ENCODE measurements at regions not wholly inside any gene's neighbourhood (a gene's known extent, or its start where the extent isn't known, plus 50 kb on each side); places are given as distances from the start of the nearest gene placed in this dataset.

DNA sequence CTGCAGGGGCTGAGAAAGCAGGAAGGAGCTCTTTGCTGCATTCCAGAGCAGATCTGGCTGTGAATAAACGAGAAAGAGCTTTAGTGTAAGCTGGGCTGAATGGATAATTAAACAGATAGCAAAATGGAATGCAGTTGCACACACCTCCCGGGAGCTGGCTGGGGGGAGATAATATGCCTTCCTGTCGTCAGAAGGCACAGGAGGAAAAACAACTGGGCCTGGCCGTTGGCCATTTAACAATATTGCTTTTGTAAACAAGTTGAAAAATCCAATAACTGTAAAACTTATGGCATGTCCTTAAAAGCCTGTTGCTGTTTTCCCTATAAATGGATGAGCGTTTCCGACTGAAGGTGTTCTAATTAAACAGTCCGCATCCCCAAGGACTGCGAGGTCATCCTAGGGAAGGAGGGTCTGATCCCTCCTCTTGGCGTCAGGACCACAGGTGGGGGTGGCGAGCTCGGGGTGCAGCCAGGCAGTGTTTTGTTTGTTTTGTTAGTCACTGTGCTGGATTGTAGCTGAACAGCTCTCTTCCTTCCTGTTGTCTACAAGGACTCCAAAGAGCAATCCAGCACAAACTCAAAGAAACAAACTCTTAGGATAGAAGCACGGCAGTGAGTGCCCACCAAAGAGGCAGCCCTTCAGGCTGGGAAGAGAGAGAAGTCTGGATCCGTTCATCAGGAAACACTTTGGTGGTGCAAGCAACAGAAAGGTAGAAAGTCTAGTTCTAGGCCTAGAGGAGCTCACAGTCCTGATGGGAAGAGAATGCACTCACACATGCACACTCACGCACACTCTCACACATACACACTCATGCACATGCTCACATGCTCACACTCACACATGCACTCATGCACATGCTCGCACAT, 133.4 kb upstream of the SMAD3 start:
- no peak for DNase-seq (ENCODE audit: low read depth)

DNA sequence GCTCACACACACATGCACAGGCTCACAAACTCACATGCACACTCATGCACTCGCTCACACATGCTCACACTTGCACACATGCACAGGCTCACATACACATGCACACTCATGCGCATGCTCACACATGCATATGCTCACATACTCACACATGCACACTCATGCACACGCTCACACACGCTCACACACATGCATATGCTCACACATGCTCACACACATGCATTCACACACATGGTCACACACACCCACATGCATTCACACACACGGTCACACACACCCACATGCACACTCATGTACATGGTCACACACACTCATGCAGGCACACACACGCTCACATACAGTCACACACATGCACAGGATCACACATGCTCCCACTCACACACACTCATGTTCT, 132.8 kb upstream of the SMAD3 start:
- no peak for DNase-seq (ENCODE audit: low read depth)

DNA sequence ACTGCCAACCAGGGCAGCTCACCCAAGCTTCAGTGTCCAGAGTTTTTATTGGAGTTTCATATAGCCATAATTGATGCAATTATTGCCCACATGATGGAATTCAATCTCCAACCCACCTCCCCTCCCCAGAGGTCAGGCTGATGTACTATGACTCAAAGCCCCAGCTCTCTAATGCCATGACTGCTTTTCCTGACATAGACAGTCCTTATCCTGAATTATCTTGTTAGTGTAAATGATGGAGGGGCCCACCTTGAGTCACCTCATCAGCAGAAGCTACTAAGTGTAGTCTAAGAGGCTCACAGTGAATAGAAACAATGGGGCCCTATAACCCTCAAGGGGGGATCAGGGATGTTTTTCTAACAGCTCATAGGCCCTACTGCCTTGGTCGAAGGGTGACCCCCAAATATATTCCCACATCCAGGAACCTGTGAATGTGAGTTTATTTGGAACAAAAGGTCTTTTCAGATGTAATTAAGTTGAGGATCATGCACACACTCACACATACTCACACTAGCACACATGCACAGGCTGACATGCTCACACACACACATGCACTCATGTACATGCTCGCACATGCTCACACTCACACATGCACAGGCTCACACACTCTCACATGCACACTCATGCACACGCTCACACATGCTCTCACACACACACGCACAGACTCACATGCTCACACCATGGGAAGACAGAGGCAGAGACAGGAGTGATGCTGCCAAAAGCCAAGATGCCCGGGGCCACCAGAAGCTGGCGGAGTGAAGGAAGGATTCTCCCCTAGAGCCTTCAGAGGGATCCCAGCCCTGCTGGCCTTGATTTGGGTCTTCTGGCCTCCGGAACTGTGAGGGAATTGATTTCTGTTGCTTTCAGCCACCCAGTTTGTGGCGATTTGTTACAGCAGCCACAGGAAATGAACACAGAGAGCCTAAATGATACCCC, 131.2 kb upstream of the SMAD3 start:
- no peak for DNase-seq (ENCODE audit: low read depth)

DNA sequence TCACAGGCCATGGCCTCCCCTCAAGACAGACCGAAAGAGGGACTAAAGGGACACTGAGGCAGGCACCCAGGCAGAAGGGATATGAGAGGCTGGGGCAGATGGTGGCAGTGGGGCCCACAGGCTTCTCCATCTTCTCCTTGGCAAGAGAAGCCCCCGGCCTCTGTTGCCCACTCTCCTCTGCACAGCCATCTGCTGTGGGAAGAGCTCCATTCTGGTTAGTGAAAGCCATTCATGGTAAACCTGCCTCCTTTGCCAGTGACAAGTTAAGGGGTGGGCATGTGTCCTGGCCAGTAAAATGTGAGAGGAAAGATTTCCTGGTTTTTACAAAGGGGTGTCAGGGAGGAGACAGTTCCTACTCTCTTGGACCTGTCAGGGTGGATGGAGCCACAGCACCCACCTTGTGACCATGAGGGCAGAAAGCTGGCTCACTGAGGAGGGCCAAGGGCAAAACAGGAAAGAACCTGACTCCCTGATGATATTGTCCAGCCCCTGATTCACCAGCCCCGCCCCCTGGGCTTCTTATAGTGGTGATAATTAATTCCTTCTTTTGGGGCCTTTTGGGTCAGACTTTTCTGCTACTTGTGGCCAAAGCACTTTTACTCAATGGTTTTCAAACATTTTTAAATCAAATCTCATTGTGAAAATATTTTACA, 130.4 kb upstream of the SMAD3 start:
- no peak for DNase-seq (ENCODE audit: low read depth)

DNA sequence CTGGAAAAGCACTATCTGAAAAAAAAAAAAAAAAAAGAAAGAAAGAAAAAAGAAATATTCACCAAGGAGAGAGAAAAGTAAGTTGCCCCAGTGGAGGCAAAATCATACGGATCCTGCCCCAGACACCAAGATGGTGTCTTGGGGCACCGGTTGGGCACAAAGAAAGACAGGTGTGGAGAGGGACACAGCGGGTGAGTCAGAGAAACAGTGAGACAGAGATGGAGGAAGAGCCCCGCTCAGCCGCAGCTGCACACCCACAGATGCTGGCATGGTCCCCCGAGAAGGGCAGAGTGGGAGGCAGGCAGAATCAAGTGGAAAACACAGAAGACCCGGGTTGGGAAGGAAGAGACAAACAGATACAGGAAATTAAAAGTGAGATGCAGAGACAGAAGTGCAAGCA, 129.7 kb upstream of the SMAD3 start:
- no peak for DNase-seq (ENCODE audit: low read depth)

DNA sequence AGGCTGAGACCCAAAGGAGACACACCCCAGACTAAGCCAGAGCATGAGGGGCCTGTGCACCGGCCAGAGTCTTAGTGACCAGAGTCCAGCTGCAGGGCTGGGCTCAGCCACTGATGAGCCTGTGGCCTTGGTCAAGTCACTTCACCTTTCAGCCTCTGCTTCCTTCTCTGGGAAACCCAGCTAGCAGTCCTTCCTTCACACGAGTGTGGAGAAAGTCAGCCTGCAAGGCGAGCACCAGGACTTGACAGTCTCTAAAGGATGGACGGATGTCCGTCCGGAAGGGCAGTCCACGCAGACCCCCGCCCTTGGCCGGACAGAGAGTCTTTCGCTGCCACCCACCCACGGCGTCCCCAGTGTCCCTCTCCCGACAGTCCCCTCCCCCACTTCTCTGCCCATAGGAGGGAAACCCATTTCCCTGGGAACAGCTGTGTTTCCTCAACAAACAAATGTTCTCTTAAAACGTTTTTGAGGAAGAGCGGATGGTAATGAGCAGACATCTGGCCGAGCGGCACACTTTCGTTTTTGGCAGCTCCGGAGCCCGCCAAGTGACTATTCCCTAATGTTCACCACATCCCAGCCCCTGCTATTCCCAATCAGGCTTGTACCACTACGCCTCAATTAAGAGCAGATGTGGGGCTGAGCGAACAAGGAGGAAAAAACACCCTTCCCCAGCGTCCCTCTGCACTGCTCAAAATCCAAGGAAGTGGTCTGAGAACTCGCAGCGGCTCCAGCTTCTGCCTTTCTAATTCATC, 129.1 kb upstream of the SMAD3 start:
- DNase-seq (ENCODE audit: low read depth), result no peak

DNA sequence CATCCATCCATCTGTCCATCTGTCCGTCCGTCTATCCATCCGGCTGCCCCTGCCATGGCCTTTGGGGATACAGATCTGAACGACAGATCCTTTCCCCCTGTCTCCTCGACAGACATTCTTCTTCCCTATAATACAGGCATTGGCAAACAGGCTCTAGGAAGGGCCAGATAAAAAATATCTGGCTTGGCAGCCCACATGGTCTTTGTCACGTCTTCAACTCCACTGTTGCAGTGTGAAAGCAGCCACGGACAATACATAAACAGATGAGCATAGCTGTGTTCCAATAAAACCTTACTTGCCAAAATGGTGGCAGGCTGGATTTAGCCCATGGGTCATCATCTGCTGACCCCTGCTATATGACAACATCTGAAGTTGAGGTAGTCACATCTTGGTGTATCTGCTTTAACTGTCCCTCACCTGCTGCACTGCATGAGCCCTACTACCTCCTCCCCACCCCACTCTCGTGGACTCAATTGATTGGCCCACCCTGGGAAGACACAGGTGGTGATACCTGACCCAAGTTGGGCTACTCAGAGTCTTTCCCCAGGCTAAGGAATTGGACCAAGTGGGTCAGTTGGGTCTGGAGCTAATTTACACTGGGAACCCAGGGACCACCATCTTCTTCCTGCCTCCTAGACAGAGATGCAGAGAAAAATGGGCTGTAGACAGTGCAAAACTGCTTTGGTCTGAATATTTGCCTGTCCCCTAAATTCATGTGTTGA, 128.4 kb upstream of the SMAD3 start:
- no peak for DNase-seq (ENCODE audit: low read depth)

DNA sequence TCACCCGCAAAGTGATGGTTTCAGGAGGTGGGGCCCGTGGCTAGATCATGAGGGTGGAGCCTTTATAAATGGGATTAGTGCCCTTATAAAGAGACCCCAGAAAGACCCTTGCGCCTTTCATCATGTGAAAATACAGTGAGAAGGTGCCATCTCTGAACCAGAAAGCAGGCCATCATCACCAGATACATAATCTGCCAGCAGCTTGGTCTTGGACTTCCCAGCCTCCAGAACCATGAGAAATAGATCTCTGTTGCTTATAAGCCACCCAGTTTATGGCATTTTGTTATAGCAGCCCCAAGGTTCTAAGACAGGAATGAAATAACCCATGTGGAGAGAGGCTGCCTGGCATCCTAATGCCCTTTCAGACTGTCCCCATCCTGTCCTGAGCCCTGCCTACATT, 127.8 kb upstream of the SMAD3 start:
- DNase-seq (ENCODE audit: low read depth), result no peak

DNA sequence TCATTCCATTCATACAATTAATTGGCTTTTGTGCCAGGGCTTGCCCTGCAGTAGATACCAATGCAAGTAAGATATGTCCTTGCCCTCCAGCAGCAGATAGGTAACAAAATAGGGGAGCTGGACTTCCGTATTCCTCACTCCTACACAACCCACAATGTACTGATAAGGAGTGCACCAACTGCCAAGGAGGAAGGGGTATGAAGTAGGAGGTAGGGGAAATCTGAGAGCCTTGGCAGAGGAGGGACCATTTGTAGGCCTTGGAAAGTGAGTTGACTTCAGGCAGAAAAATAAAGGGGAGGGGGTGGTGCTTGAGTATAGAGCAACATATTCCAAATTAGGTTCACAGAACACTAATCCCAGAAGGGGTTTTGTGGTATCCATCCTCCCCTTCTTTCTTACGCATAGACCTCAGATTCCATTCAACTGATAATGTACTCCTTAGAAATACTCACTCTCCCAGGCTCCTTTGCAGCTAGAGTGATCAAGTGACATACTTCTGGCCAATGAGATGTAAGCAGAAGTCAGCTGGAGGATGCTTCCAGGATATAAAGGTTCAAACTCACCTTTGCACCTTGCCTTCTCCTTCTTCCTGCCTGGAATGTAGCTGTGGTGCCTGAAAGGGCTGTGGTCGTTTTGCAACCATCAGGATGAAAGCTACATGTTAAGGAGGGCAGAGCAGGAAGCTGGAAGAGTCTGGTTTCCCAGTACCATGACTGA, 127.1 kb upstream of the SMAD3 start:
- no peak for DNase-seq (ENCODE audit: low read depth)

DNA sequence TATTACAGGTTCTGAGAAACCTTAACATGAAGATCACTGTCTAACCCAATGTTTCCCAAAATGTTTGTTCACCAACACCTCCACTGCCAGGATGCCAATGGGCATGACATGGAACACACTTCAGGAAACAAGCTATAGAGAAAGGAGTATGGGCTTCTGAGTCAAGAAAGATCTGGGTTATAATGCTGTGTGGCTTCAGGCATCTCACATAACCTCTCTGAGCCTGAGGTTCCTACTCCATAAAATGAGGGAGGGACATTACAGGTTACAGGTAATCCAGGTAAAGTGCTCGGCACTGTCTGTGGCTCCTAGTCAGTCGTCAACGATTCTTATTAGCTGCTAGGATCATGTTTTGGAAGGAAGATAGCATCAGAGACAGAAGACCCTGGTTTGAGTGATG, 126.4 kb upstream of the SMAD3 start:
- DNase-seq (ENCODE audit: low read depth), result no peak

DNA sequence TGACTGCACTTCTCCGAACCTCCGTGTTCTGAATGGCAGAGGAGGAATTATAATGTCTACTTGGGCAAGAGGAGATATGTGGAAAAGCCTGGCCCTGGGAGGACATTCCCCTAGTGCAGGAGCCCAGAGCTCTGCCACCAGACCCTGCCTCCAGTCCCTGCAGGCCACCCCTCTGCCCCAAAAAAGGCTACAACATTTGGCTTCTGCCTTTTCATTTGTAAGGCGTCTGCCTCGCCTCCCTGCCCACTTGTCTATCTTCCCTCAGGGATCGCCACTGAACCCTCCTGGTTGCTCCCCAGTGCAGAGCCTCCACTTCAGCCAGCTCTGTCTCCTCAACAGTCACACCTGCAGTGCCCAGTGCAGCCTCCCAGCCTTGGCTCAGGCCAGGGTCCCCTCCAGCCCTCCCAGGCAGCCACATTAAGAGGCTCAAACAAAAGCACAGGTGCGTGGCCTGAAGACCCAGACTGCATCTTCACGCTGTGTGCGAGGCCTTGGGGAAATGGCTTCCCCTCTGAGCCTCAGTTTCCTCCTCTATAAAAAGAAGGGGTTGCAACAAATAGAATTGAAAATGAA, 125.9 kb upstream of the SMAD3 start:
- no peak for DNase-seq (ENCODE audit: low read depth)

DNA sequence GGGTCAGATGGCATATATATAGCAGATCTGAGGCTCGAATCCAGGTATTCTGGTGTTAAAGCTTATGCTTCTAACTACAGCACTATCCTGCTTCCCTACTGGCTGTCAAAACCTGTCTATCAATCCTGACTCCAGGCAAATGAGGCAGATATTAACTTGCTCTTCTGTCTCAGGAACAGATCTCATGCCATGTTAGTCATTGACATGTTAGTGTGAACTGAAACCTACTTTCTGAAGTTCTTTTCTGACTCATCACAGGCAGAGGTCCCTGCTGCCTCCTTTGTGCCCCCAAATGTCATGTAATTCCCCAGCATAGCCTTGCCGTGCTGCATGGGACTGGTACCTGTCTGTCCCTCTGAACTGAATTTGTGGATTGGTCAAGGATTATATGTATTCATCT, 125.0 kb upstream of the SMAD3 start:
- no peak for DNase-seq (ENCODE audit: low read depth)

DNA sequence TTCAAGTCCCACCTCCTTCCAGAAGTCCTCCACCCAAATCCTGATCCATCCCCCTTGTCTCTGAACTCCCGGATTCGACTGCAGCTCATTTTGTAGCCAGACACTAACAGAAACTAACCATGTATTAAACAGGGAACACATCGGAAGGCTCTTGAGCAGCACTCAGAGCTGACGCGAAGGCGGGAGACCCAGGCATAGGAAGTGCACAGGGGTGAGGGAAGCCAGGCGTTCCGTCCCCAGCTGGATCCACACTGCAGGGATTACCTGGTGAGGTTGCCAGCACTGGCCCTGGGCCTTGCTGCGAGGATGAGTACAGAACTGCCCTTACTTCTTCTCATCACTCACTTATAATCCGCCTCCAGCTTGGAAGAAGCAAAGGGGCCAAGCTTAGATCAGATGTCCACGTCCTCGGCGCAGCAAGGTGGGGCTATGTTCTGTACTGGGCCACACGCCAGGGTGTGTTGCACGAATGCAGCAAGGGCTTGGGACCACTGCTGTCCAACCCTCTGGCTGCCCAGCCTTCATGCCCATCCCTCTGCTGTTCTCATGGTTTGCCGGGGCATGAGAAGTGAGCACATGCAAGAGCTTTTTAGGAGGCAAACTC, 124.2 kb upstream of the SMAD3 start:
- no peak for DNase-seq (ENCODE audit: low read depth)

DNA sequence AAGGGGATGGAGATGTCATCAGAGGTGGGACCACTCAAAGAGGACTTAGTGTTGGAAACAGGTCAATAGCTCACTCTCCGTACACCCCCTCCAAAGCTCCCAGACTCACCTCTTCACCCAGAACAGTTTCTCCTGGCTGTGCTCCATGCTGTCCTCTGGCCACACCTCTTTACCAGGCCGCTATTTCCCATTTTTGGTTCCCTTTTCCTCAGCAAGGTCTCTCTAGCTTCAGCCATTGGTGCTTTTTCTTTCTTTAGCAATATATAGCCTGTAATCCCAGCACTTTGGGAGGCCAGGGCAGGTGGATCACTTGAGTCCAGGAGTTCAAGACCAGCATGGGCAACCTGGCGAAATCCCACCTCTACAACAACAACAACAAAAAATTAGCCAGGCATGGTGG, 123.6 kb upstream of the SMAD3 start:
- DNase-seq (ENCODE audit: low read depth), result no peak

DNA sequence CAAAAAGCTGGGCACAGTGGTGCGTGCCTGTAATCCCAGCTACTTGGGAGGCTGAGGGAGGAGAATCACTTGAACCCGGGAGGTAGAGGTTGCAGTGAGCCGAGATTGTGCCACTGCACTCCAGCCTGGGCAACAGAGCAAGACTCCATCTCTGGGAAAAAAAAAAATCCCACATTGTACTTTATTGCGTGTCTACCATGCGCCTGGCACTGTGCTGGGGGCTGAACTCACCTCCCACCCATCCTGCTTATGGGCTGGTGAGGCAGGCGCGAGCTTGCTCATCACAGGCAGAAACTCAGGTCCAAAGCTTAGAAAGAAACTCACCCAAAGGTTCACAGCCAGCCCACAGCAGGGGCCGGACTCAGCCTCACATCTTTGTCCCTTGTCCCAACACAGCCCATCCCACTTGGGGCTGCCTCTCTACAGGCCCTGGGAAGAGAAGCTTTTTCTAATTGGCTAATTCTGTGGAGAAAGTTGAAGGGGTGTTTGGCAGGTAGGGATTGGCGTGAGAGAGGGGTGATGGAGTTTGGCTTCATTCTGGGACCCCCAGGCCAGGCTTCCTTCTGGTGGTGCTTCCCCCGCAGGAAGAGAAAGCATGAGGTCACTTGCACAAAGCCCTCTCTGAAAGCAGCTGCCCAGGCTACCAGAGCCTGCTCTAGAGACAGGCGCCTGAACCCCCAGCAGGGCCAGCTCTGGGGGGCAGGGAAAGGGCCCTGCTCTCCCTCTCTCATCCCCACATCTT, 122.6 kb upstream of the SMAD3 start:
- no peak for DNase-seq (ENCODE audit: low read depth)

DNA sequence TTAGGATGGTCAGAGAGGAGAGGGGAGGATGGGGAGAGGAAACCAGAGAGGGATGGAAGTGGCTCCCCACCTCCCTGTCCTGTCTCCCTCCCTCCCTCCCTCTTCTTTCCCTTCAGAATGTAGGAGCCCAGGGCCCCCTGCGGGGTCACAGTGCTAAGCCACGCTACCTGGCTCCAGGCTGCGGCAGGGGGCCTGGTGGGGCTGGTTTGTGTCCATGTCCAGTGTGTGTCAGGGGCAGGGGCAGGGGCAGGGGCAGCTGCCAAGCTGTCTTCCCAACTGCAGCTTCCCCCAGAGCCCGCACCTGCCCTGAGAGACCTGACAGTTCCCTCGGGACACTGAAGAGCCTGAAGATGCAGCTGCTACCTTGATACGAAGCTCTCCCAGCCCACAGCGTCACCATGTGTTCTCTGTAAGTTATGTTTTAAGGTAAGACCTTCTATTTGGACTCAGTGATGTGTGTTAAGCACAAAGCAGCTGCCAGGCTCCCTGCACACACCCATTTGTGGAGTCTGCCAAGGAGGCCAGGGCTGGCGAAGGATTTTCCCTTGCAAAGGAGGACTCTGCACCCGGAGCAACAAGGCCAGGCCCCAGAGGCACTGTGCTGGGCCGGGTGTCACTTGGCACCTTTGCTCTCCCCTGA, 121.8 kb upstream of the SMAD3 start:
- DNase-seq (ENCODE audit: low read depth), result no peak

DNA sequence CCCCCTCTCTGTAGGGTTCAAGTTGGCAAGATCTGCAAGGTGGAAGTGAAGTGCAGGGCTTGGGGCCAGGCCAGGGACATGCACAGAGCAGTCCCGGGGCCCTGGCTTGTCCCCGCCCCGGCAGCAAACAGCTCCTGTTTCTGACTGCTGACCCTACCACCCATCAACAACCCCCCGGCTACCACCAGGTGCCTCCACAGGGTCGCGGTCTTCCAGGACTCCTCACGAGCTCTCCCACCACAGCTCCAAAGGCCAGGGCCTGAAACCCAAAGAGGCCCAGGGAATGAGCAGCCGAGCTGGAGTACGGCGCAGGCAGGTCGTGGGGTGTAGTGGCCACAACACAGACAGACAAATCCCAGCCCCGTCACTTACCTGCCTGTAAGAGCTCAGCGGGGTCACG, 121.3 kb upstream of the SMAD3 start:
- DNase-seq (ENCODE audit: low read depth), result no peak

DNA sequence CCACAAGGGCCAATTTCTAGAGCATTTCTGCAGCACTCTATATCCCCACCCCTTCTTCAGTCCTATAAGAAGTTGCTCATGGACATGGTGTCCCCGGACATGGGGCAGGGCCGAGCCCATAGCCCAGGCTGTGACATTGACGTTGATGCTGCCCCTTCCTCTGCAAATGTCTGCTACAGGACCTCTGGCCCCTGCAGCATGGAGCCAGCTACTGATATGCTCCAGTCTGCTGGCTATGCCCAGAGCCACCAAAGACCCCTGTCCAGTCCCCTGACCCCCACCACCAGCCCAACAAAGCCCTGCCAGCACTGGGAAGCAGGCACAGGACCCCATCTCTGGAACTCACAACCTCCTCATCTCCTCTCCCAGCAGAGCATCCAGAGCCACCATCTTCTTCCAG, 120.1 kb upstream of the SMAD3 start:
- no peak for DNase-seq (ENCODE audit: low read depth)

DNA sequence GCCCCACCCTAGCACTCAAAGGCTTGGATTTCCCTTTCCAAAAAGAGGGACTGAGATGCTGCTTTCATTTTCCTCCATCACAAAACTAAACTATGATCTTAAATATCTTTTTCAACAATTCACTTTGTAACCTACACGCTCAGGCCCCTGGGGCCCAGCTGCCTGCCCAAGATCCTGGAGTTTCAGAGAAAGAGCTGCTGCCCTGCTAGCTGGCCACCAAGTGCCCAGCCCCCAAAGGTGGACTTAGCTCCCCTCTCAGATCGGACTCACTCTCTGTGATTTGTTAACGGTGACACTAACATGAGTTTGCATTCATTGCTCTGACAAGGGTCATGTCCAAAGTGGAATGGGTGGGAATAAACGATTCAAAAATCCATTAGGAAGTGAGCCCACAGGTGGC, 119.6 kb upstream of the SMAD3 start:
- DNase-seq (ENCODE audit: low read depth), result no peak
